Uterus (tissue), 3 donors: ENCODE measurements at regions not wholly inside any gene's neighbourhood (a gene's known extent, or its start where the extent isn't known, plus 50 kb on each side); places are given as distances from the start of the nearest gene placed in this dataset.

Experiments used
- DNase-seq, 2 donors: peaks; one replicate each; pipeline ENCODE4 v3.0.0-alpha.2; 2019 to 2020
- H3K27ac ChIP-seq, 2 donors: fragments of 200-600 bp; sonication (generic); 1 replicate in 1 of 2; 2 replicates in 1 of 2; pipeline ENCODE4 v1.5.1; 2016 to 2018
- H3K27me3 ChIP-seq, 2 donors: fragments of 200-600 bp; sonication (generic); one replicate each; pipeline ENCODE4 v1.5.1; 2018 to 2019; ENCODE audit warnings: control low read depth in 1 of 2
- H3K36me3 ChIP-seq, 2 donors: fragments of 200-600 bp; sonication (generic); one replicate each; pipeline ENCODE4 v1.5.1; 2019; ENCODE audit warnings: control low read depth in 1 of 2
- H3K4me1 ChIP-seq, 2 donors: fragments of 200-600 bp; sonication (generic); one replicate each; pipeline ENCODE4 v1.5.1; 2018 to 2019; ENCODE audit warnings: control low read depth in 1 of 2
- H3K4me3 ChIP-seq, 2 donors: fragments of 200-600 bp; sonication (generic); 1 replicate in 1 of 2; 2 replicates in 1 of 2; pipeline ENCODE4 v1.5.1; 2018 to 2019; ENCODE audit warnings: mild to moderate bottlenecking in 1 of 2
- H3K9me3 ChIP-seq, 2 donors: fragments of 200-600 bp; sonication (generic); one replicate each; pipeline ENCODE4 v1.5.1; 2019; ENCODE audit warnings: control low read depth in 1 of 2
- POLR2A ChIP-seq, 2 donors: fragments of 450-650 bp; IDR thresholded peaks; one replicate each; pipeline ENCODE4 v1.6.1; 2016; ENCODE audit warnings: antibody characterized with exemption in 2 of 2, mild to moderate bottlenecking in 1 of 2, moderate library complexity in 1 of 2
- intact Hi-C: fragments of 100-400 bp; cut with DNase I; formaldehyde crosslinking; loops from one replicate; pipeline ENCODE4 v1.15.1; 2023; ENCODE audit warnings: low total_unique reads
- TF ChIP-seq, protein P1 (sequence below), 4 experiments: fragments of 200-600 bp in 2 of 4; fragments of 450-650 bp in 2 of 4; sonication (generic) in 2 of 4; IDR thresholded peaks; one replicate each; pipeline ENCODE4 v1.5.1; 2016 to 2019; ENCODE audit warnings: antibody characterized with exemption in 4 of 4, mild to moderate bottlenecking in 2 of 4, moderate library complexity in 1 of 4
- donor health status: DM: yes; HTN: yes; CAD: no.

DNA sequence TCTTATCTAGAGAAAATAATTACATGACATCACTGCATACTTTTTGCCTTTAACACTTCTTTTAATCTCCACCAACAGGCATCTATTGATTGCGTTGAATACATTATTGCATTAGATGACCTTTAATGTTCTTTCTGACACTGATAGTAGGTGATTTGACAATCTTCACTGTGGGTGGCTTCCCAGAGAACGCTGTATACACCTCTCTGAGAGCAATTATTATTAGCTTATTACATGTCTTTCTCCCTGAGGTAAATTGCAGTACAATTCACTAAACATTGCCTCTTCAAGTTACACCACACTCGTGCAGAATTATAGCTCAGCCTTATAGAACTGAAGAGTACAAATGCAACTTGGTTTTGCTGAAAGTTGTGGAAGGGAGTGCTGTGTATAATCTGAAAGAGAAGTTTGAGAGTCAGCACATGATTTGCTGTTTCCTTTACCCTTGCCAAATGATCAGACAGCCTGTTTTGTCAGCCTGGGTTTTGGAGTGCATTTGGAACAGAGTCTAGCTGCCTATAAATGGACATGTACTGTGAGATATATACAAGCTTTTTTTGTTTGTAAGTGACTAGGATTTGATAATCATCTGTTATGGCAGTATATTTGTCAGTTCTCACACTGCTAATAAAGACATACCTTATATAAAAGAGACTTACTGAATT lies 369.2 kb downstream of the CCER1 start:
- no peaks in the 10 kb centered on the region for H3K27me3 ChIP-seq
- H3K27ac ChIP-seq = no peak overlapping the region
- TF ChIP-seq, protein P1, sequence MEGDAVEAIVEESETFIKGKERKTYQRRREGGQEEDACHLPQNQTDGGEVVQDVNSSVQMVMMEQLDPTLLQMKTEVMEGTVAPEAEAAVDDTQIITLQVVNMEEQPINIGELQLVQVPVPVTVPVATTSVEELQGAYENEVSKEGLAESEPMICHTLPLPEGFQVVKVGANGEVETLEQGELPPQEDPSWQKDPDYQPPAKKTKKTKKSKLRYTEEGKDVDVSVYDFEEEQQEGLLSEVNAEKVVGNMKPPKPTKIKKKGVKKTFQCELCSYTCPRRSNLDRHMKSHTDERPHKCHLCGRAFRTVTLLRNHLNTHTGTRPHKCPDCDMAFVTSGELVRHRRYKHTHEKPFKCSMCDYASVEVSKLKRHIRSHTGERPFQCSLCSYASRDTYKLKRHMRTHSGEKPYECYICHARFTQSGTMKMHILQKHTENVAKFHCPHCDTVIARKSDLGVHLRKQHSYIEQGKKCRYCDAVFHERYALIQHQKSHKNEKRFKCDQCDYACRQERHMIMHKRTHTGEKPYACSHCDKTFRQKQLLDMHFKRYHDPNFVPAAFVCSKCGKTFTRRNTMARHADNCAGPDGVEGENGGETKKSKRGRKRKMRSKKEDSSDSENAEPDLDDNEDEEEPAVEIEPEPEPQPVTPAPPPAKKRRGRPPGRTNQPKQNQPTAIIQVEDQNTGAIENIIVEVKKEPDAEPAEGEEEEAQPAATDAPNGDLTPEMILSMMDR (IDR thresholded peaks at IDR 0.05) = no peak
- TF ChIP-seq POLR2A (IDR thresholded peaks at IDR 0.05) = no peak
- H3K4me3 ChIP-seq = no peak overlapping the region
- no peaks in the 10 kb centered on the region for H3K9me3 ChIP-seq
- DNase-seq = no peak
- H3K36me3 ChIP-seq = no peaks in the 10 kb centered on the region
- intact Hi-C loops = no loop called here
- no peaks in the 10 kb centered on the region for H3K4me1 ChIP-seq

DNA sequence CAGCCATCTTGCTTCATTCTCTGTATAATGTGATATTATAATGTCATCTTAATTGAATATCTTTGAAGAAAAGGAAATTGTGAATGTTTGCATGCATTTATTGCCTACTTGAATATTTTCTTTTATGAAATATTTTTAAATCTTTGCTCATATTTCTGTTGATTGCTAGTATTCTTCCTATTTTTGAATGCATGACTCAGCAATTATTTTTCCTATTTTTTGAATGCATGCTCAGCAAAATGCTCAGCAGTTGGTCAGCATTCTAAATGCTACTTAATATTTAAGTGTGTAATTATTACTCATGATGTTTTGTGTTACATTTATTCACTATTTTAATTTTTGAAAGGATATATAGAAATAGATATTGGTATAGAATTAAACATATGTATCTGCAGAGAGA lies 378.3 kb downstream of the CCER1 start:
- no peak for TF ChIP-seq POLR2A (IDR thresholded peaks at IDR 0.05)
- TF ChIP-seq, protein P1 (IDR thresholded peaks at IDR 0.05) = no peak
- no peaks in the 10 kb centered on the region for H3K9me3 ChIP-seq
- no peak overlapping the region for H3K4me3 ChIP-seq
- no peak for DNase-seq
- no peaks in the 10 kb centered on the region for H3K27me3 ChIP-seq
- no peaks in the 10 kb centered on the region for H3K36me3 ChIP-seq
- H3K27ac ChIP-seq = no peak overlapping the region
- no peaks in the 10 kb centered on the region for H3K4me1 ChIP-seq
- intact Hi-C loops = no loop called here

DNA sequence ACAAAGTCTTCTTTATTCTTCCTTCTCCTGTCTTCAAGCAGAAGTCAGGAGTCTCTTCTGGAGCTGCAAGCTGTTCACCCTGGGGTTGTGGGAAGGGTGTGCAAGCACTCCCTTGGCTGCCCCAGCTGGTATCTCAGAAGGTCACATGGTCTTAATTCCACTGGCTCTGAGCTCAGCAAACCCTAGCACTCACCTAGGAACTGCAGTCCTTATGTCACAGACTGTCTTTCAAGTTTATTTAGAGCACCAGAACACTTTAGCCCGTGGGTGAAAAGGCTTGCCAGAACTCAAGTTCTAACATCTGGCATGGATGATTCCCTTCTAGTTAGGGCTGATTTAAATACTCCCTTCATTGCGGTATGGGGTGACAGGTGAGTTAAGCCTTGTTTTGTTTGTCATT lies 379.0 kb downstream of the CCER1 start:
- H3K36me3 ChIP-seq = no peaks in the 10 kb centered on the region
- no peaks in the 10 kb centered on the region for H3K4me1 ChIP-seq
- intact Hi-C loops = no loop called here
- no peak for DNase-seq
- H3K27ac ChIP-seq = no peak overlapping the region
- TF ChIP-seq, protein P1 (IDR thresholded peaks at IDR 0.05) = no peak
- TF ChIP-seq POLR2A (IDR thresholded peaks at IDR 0.05) = no peak
- H3K4me3 ChIP-seq = no peak overlapping the region
- H3K27me3 ChIP-seq = no peaks in the 10 kb centered on the region
- no peaks in the 10 kb centered on the region for H3K9me3 ChIP-seq

DNA sequence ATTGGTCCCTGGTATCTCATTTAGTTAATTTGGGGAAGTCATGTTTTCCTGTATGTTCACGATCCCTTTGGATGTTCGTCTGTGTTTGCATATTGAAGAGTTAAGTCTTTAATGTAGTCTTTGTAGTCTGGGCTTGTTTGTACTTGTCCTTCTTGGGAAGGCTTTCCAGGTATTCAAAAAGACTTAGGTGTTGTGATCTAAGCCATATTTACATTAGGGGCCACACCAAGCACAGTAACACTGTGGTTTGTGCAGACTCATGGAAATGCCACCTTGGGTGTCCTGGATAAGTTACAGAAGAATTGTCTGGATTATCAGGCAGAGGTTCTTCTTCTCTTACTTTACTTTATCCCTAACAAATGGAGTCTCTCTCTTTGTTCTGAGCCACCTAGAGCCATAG lies 380.3 kb downstream of the CCER1 start:
- Histone ChIP-seq H3K4me3 (no peak overlapping the region), H3K27me3 (no peaks in the 10 kb centered on the region), H3K36me3 (no peaks in the 10 kb centered on the region), H3K9me3 (no peaks in the 10 kb centered on the region), H3K4me1 (no peaks in the 10 kb centered on the region), H3K27ac (no peak overlapping the region)
- intact Hi-C loops = no loop called here
- no peak for DNase-seq
- TF ChIP-seq, protein P1 (IDR thresholded peaks at IDR 0.05) = no peak
- TF ChIP-seq POLR2A (IDR thresholded peaks at IDR 0.05) = no peak

DNA sequence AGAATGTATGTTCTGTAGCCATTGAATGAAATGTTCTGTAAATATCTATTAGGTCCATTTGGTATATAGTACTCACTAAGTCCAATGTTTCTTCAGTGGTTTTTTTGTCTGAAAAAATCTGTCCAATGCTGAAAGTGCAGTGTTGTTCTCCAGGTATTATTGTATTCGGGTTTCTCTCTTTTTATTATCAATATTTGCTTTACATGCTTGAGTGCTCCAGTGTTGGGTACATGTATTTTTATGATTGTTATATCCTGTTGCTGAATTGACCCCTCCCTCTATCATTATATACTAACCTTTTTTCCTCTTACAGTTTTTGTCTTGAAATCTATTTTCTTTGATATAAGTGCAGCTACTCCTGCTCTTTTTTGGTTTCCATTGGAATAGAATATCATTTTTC lies 382.2 kb downstream of the CCER1 start:
- TF ChIP-seq POLR2A (IDR thresholded peaks at IDR 0.05) = no peak
- TF ChIP-seq, protein P1 (IDR thresholded peaks at IDR 0.05) = no peak
- no peaks in the 10 kb centered on the region for H3K9me3 ChIP-seq
- H3K27ac ChIP-seq = no peak overlapping the region
- intact Hi-C loops = no loop called here
- no peaks in the 10 kb centered on the region for H3K27me3 ChIP-seq
- H3K36me3 ChIP-seq = no peaks in the 10 kb centered on the region
- no peak for DNase-seq
- no peaks in the 10 kb centered on the region for H3K4me1 ChIP-seq
- no peak overlapping the region for H3K4me3 ChIP-seq
